Fibroblast of lung (primary cell): ENCODE measurements at regions not wholly inside any gene's neighbourhood (a gene's known extent, or its start where the extent isn't known, plus 50 kb on each side); places are given as distances from the start of the nearest gene placed in this dataset.

ENCODE experiments used
- DNase-seq, 2 donors: peaks; one replicate each; pipeline versions ENCODE4 v3.0.0 to v3.0.0-alpha.2; 2010; ENCODE audit warnings: low read depth in 2 of 2
- H2AFZ ChIP-seq: 2 replicates; pipeline ENCODE4 v1.5.1; 2012; ENCODE audit warnings: low read length, control low read depth, inconsistent platforms
- H3K27ac ChIP-seq: 2 replicates; pipeline ENCODE4 v1.5.1; 2011; ENCODE audit warnings: low read length, control low read depth; ENCODE audit not compliant: insufficient read depth
- H3K27me3 ChIP-seq: 2 replicates; pipeline ENCODE4 v1.5.1; 2011; ENCODE audit warnings: mild to moderate bottlenecking, low read length; ENCODE audit not compliant: control insufficient read depth, insufficient read depth
- H3K36me3 ChIP-seq: 2 replicates; pipeline ENCODE4 v1.5.1; 2011; ENCODE audit warnings: low read length; ENCODE audit not compliant: control insufficient read depth, insufficient read depth
- H3K4me1 ChIP-seq: 2 replicates; pipeline ENCODE4 v1.5.1; 2011; ENCODE audit warnings: low read length; ENCODE audit not compliant: control insufficient read depth, insufficient read depth; ENCODE audit errors: extremely low read depth
- H3K4me2 ChIP-seq: 2 replicates; pipeline ENCODE4 v1.5.1; 2011; ENCODE audit warnings: low read length, control low read depth; ENCODE audit not compliant: insufficient read depth; ENCODE audit errors: extremely low read depth
- H3K4me3 ChIP-seq, 4 experiments: fragments of 200-600 bp in 1 of 4; sonication (generic) in 1 of 4; replicated peaks in 1 of 4; 2 replicates each; pipeline ENCODE4 v1.5.1; 2011 to 2016; ENCODE audit warnings: low read length in 4 of 4, low read depth in 3 of 4, mild to moderate bottlenecking in 3 of 4, control low read depth in 2 of 4, inconsistent platforms in 1 of 4, mixed read lengths in 1 of 4; ENCODE audit not compliant: insufficient read depth in 1 of 4; ENCODE audit errors: control extremely low read depth in 1 of 4
- H3K79me2 ChIP-seq: 2 replicates; pipeline ENCODE4 v1.5.1; 2012; ENCODE audit warnings: mild to moderate bottlenecking, low read length, inconsistent platforms; ENCODE audit not compliant: control insufficient read depth, insufficient read depth
- H3K9ac ChIP-seq: 2 replicates; pipeline ENCODE4 v1.5.1; 2011; ENCODE audit warnings: mild to moderate bottlenecking, low read length, control low read depth; ENCODE audit not compliant: insufficient read depth
- H3K9me3 ChIP-seq: 2 replicates; pipeline ENCODE4 v1.5.1; 2012; ENCODE audit warnings: low read depth, low read length; ENCODE audit not compliant: control insufficient read depth, insufficient read depth
- H4K20me1 ChIP-seq: 2 replicates; pipeline ENCODE4 v1.5.1; 2011; ENCODE audit warnings: low read length; ENCODE audit not compliant: control insufficient read depth, insufficient read depth; ENCODE audit errors: extremely low read depth
- CTCF ChIP-seq, 2 donors: IDR thresholded peaks in 1 of 2; conservative IDR thresholded peaks in 1 of 2; 1 replicate in 1 of 2; 2 replicates in 1 of 2; pipeline ENCODE4 v1.5.1; 2011 to 2012; ENCODE audit warnings: low read length in 2 of 2, control low read depth in 1 of 2, inconsistent platforms in 1 of 2, low read depth in 1 of 2, mild to moderate bottlenecking in 1 of 2
- EZH2 ChIP-seq: IDR thresholded peaks from 2 replicates; pipeline ENCODE4 v1.5.1; 2012; ENCODE audit warnings: low read length, control low read depth, mild to moderate bottlenecking; ENCODE audit errors: missing control alignments

- DNase-seq: no peak
- H2AFZ ChIP-seq: no peak overlapping the region
- no peak overlapping the region for H3K27ac ChIP-seq
- H3K9ac ChIP-seq: no peak overlapping the region
- no peaks in the 10 kb centered on the region for H3K79me2 ChIP-seq
- no peaks in the 10 kb centered on the region for H4K20me1 ChIP-seq
- no peaks in the 10 kb centered on the region for H3K27me3 ChIP-seq
- H3K4me3 ChIP-seq: no peak overlapping the region
- H3K4me1 ChIP-seq: no peaks in the 10 kb centered on the region
- TF ChIP-seq EZH2: no peak
- no peak for TF ChIP-seq CTCF (conservative IDR thresholded peaks at IDR 0.05 in 1 of 2, IDR thresholded peaks at IDR 0.05 in 1 of 2; ENCODE audit: low read depth in 1 of 2, low read length in 2 of 2)
- no peaks in the 10 kb centered on the region for H3K9me3 ChIP-seq
- no peaks in the 10 kb centered on the region for H3K36me3 ChIP-seq
- H3K4me2 ChIP-seq: no peak overlapping the region
Observed at GRCh38 chr3:74039105-74039504, 414.4 kb upstream of the PDZRN3 start.

- TF ChIP-seq CTCF (conservative IDR thresholded peaks at IDR 0.05 in 1 of 2, IDR thresholded peaks at IDR 0.05 in 1 of 2; ENCODE audit: low read depth in 1 of 2, low read length in 2 of 2) (no peak), EZH2 (no peak)
- no peaks in the 10 kb centered on the region for H4K20me1 ChIP-seq
Observed at GRCh38 chr3:74036568-74036967, 411.8 kb upstream of the PDZRN3 start.

GRCh38 chr3:74036102-74036501 lies 411.4 kb upstream of the PDZRN3 start:
- no peak for DNase-seq
- H3K27ac ChIP-seq: no peak overlapping the region
- no peak for TF ChIP-seq CTCF (conservative IDR thresholded peaks at IDR 0.05 in 1 of 2, IDR thresholded peaks at IDR 0.05 in 1 of 2; ENCODE audit: low read depth in 1 of 2, low read length in 2 of 2)
- H4K20me1 ChIP-seq: no peaks in the 10 kb centered on the region
- H3K79me2 ChIP-seq: no peaks in the 10 kb centered on the region
- H3K36me3 ChIP-seq: no peaks in the 10 kb centered on the region
- H3K9ac ChIP-seq: no peak overlapping the region
- H2AFZ ChIP-seq: no peak overlapping the region
- H3K4me1 ChIP-seq: no peaks in the 10 kb centered on the region
- H3K4me2 ChIP-seq: no peak overlapping the region
- no peaks in the 10 kb centered on the region for H3K9me3 ChIP-seq
- H3K27me3 ChIP-seq: no peaks in the 10 kb centered on the region
- H3K4me3 ChIP-seq: no peak overlapping the region

More at GRCh38 chr3:74036568-74036967, 411.8 kb upstream of the PDZRN3 start:
- H3K4me2 ChIP-seq: no peak overlapping the region
- DNase-seq: no peak
- H2AFZ ChIP-seq: no peak overlapping the region
- H3K4me3 ChIP-seq: no peak overlapping the region
- H3K4me1 ChIP-seq: no peaks in the 10 kb centered on the region
- H3K79me2 ChIP-seq: no peaks in the 10 kb centered on the region
- no peak overlapping the region for H3K27ac ChIP-seq
- H3K36me3 ChIP-seq: no peaks in the 10 kb centered on the region
- no peaks in the 10 kb centered on the region for H3K9me3 ChIP-seq
- H3K9ac ChIP-seq: no peak overlapping the region
- H3K27me3 ChIP-seq: no peaks in the 10 kb centered on the region
